Activated CD8-positive, alpha-beta T cell treated with anti-CD3 and anti-CD28 coated beads, Interleukin-2, amount 10 ng/mL, durations not matched to agents 7 days and 5 days (primary cell): ENCODE measurements at regions not wholly inside any gene's neighbourhood (a gene's known extent, or its start where the extent isn't known, plus 50 kb on each side); places are given as distances from the start of the nearest gene placed in this dataset.

Source experiments
- ATAC-seq: fragments of 150-1000 bp; cut with Tn5 transposase; one replicate; pipeline ENCODE4 v1.10.0; 2021; ENCODE audit warnings: moderate library complexity
- CTCF ChIA-PET: fragments of 350-600 bp; sonication (Branson Sonifier 250); formaldehyde crosslinking; loops from one replicate; lab custom pipeline; 2021; ENCODE audit warnings: antibody characterized with exemption; lab: Charles Lee
- POLR2A ChIA-PET: fragments of 350-600 bp; sonication (Branson Sonifier 250); formaldehyde crosslinking; loops from one replicate; lab custom pipeline; 2021; ENCODE audit warnings: antibody characterized with exemption; lab: Charles Lee
- DNase-seq: peaks from one replicate; pipeline ENCODE4 v3.0.0-alpha.2; 2020
- H3K27ac Mint-ChIP-seq: one replicate; pipeline ENCODE4 v1.8.0; 2021; ENCODE audit warnings: mild to moderate bottlenecking, mixed read lengths
- H3K27me3 Mint-ChIP-seq: one replicate; pipeline ENCODE4 v1.8.0; 2021; ENCODE audit warnings: low read depth, mixed read lengths
- H3K36me3 Mint-ChIP-seq: one replicate; pipeline ENCODE4 v1.8.0; 2021; ENCODE audit warnings: low read depth, mixed read lengths
- H3K4me1 Mint-ChIP-seq: one replicate; pipeline ENCODE4 v1.8.0; 2021; ENCODE audit warnings: low read depth, mixed read lengths
- H3K4me3 Mint-ChIP-seq: one replicate; pipeline ENCODE4 v1.8.0; 2021; ENCODE audit warnings: mild to moderate bottlenecking, mixed read lengths
- H3K9me3 Mint-ChIP-seq: one replicate; pipeline ENCODE4 v1.8.0; 2022; ENCODE audit warnings: mixed read lengths; ENCODE audit not compliant: insufficient read depth

GRCh38 chr4:15253349-15253748, 174.5 kb upstream of the C1QTNF7 start:
- POLR2A ChIA-PET = no interaction called here
- H3K27ac Mint-ChIP-seq = no peak overlapping the region
- no peaks in the 10 kb centered on the region for H3K9me3 Mint-ChIP-seq
- no peak overlapping the region for H3K4me3 Mint-ChIP-seq
- H3K36me3 Mint-ChIP-seq = no peaks in the 10 kb centered on the region
- DNase-seq (no peak), ATAC-seq (no peak)
- no peaks in the 10 kb centered on the region for H3K4me1 Mint-ChIP-seq
- CTCF ChIA-PET = interaction anchor here (1.3 kb wide), 1 partner anchor 143 kb away, joined by 3 read pairs; no protein-coding TSS in a partner anchor
- peaks cover 5% of the 10 kb centered on the region for H3K27me3 Mint-ChIP-seq

- POLR2A ChIA-PET = no interaction called here
- Mint-ChIP-seq H3K27ac (no peak overlapping the region), H3K36me3 (no peaks in the 10 kb centered on the region), H3K4me3 (no peak overlapping the region), H3K4me1 (no peaks in the 10 kb centered on the region), H3K27me3 (peaks cover 6% of the 10 kb centered on the region), H3K9me3 (no peaks in the 10 kb centered on the region)
- no peak for ATAC-seq
- DNase-seq = no peak
- CTCF ChIA-PET = interaction anchor here (1.3 kb wide), 2 partner anchors 21 to 142 kb away, joined by 3 to 4 read pairs; no protein-coding TSS in a partner anchor
These were observed 173.5 kb upstream of the C1QTNF7 start for GRCh38 chr4:15254236-15254880.

GRCh38 chr4:15255537-15255936, 172.3 kb upstream of the C1QTNF7 start:
- Mint-ChIP-seq H3K27ac (no peak overlapping the region), H3K4me3 (no peak overlapping the region), H3K9me3 (no peaks in the 10 kb centered on the region), H3K27me3 (peaks cover 6% of the 10 kb centered on the region), H3K36me3 (no peaks in the 10 kb centered on the region), H3K4me1 (no peaks in the 10 kb centered on the region)
- no peak for ATAC-seq
- CTCF ChIA-PET = no interaction called here
- no peak for DNase-seq
- POLR2A ChIA-PET = no interaction called here

- Mint-ChIP-seq H3K4me3 (no peak overlapping the region), H3K9me3 (peaks cover 4% of the 10 kb centered on the region), H3K36me3 (no peaks in the 10 kb centered on the region), H3K4me1 (no peaks in the 10 kb centered on the region), H3K27me3 (peaks cover 10% of the 10 kb centered on the region), H3K27ac (no peak overlapping the region)
- DNase-seq = no peak
- CTCF ChIA-PET = no interaction called here
- POLR2A ChIA-PET = no interaction called here
- no peak for ATAC-seq
These were observed 167.1 kb upstream of the C1QTNF7 start for GRCh38 chr4:15260758-15261157.

GRCh38 chr4:15262396-15262795, 165.4 kb upstream of the C1QTNF7 start:
- ATAC-seq (no peak), DNase-seq (no peak)
- ChIA-PET POLR2A (no interaction called here), CTCF (no interaction called here)
- peaks cover 6% of the 10 kb centered on the region for H3K9me3 Mint-ChIP-seq
- H3K4me1 Mint-ChIP-seq = no peaks in the 10 kb centered on the region
- H3K27ac Mint-ChIP-seq = no peak overlapping the region
- H3K27me3 Mint-ChIP-seq = peaks cover 6% of the 10 kb centered on the region
- H3K36me3 Mint-ChIP-seq = no peaks in the 10 kb centered on the region
- no peak overlapping the region for H3K4me3 Mint-ChIP-seq

- H3K36me3 Mint-ChIP-seq = no peaks in the 10 kb centered on the region
- no peak overlapping the region for H3K27ac Mint-ChIP-seq
- ATAC-seq = no peak
- ChIA-PET CTCF (no interaction called here), POLR2A (no interaction called here)
- DNase-seq = no peak
- no peak overlapping the region for H3K4me3 Mint-ChIP-seq
- no peaks in the 10 kb centered on the region for H3K4me1 Mint-ChIP-seq
- peaks cover 6% of the 10 kb centered on the region for H3K27me3 Mint-ChIP-seq
- peaks cover 17% of the 10 kb centered on the region for H3K9me3 Mint-ChIP-seq
These were observed 157.6 kb upstream of the C1QTNF7 start for GRCh38 chr4:15270201-15270600.

- Mint-ChIP-seq H3K27ac (no peak overlapping the region), H3K4me3 (no peak overlapping the region), H3K36me3 (no peaks in the 10 kb centered on the region), H3K4me1 (no peaks in the 10 kb centered on the region), H3K9me3 (no peaks in the 10 kb centered on the region), H3K27me3 (peaks cover 2% of the 10 kb centered on the region)
- no peak for DNase-seq
- ChIA-PET CTCF (no interaction called here), POLR2A (no interaction called here)
- ATAC-seq = no peak
These were observed 141.8 kb upstream of the C1QTNF7 start for GRCh38 chr4:15286041-15286440.

GRCh38 chr4:15291122-15291521, 136.7 kb upstream of the C1QTNF7 start:
- Mint-ChIP-seq H3K27ac (no peak overlapping the region), H3K9me3 (no peaks in the 10 kb centered on the region), H3K4me1 (peaks cover 3% of the 10 kb centered on the region), H3K36me3 (no peaks in the 10 kb centered on the region), H3K4me3 (no peak overlapping the region), H3K27me3 (peaks cover 2% of the 10 kb centered on the region)
- ChIA-PET POLR2A (no interaction called here), CTCF (no interaction called here)
- DNase-seq = no peak
- ATAC-seq = no peak

- POLR2A ChIA-PET = no interaction called here
- Mint-ChIP-seq H3K9me3 (no peaks in the 10 kb centered on the region), H3K27ac (no peak overlapping the region), H3K4me1 (peaks cover 3% of the 10 kb centered on the region), H3K27me3 (peaks cover 2% of the 10 kb centered on the region), H3K36me3 (no peaks in the 10 kb centered on the region), H3K4me3 (no peak overlapping the region)
- CTCF ChIA-PET = no interaction called here
- ATAC-seq (no peak), DNase-seq (no peak)
These were observed 134.1 kb upstream of the C1QTNF7 start for GRCh38 chr4:15293711-15294110.

GRCh38 chr4:15294202-15294601, 133.6 kb upstream of the C1QTNF7 start:
- CTCF ChIA-PET = no interaction called here
- H3K27me3 Mint-ChIP-seq = no peaks in the 10 kb centered on the region
- ATAC-seq (no peak), DNase-seq (no peak)
- no peak overlapping the region for H3K27ac Mint-ChIP-seq
- peaks cover 3% of the 10 kb centered on the region for H3K4me1 Mint-ChIP-seq
- no peaks in the 10 kb centered on the region for H3K36me3 Mint-ChIP-seq
- no peak overlapping the region for H3K4me3 Mint-ChIP-seq
- POLR2A ChIA-PET = no interaction called here
- no peaks in the 10 kb centered on the region for H3K9me3 Mint-ChIP-seq

GRCh38 chr4:15294832-15295231, 133.0 kb upstream of the C1QTNF7 start:
- POLR2A ChIA-PET = no interaction called here
- ATAC-seq = no peak
- Mint-ChIP-seq H3K36me3 (no peaks in the 10 kb centered on the region), H3K4me1 (peaks cover 3% of the 10 kb centered on the region), H3K27ac (no peak overlapping the region), H3K4me3 (no peak overlapping the region), H3K27me3 (no peaks in the 10 kb centered on the region), H3K9me3 (no peaks in the 10 kb centered on the region)
- no peak for DNase-seq
- CTCF ChIA-PET = no interaction called here

- H3K9me3 Mint-ChIP-seq = no peaks in the 10 kb centered on the region
- no peaks in the 10 kb centered on the region for H3K36me3 Mint-ChIP-seq
- POLR2A ChIA-PET = no interaction called here
- H3K4me3 Mint-ChIP-seq = no peak overlapping the region
- CTCF ChIA-PET = no interaction called here
- no peak for ATAC-seq
- no peak for DNase-seq
- no peak overlapping the region for H3K27ac Mint-ChIP-seq
- H3K4me1 Mint-ChIP-seq = peaks cover 3% of the 10 kb centered on the region
- no peaks in the 10 kb centered on the region for H3K27me3 Mint-ChIP-seq
These were observed 132.2 kb upstream of the C1QTNF7 start for GRCh38 chr4:15295421-15296162.
